ENCODE measurements at regions not wholly inside any gene's neighbourhood (a gene's known extent, or its start where the extent isn't known, plus 50 kb on each side); places are given as distances from the start of the nearest gene placed in this dataset.
"Not testable (repeated sequence)": the region's sequence is repeated elsewhere in the genome, so short reads cannot be mapped to it uniquely, and the experiment has no call there.

GRCh38 chr18:10354890-10355289 is 99.5 kb upstream of the APCDD1 start:
- Histone ChIP-seq H3K4me1 (ENCODE audit: control insufficient read depth, low read length) (no peaks in the 10 kb centered on the region), H3K4me3 (ENCODE audit: low read length) (no peak overlapping the region), H4K20me1 (ENCODE audit: control insufficient read depth, insufficient read depth, low read depth, low read length) (no peaks in the 10 kb centered on the region), H3F3A (ENCODE audit: control insufficient read depth, insufficient read depth) (no peaks in the 10 kb centered on the region), H3K4me2 (ENCODE audit: low read length) (no peak overlapping the region), H3K79me2 (ENCODE audit: control insufficient read depth, low read length) (no peaks in the 10 kb centered on the region), H3K9me2 (replicated peaks; ENCODE audit: control insufficient read depth, low read length) (no peaks in the 10 kb centered on the region), H3K27ac (ENCODE audit: low read depth, low read length) (no peak overlapping the region), H3K9me3 (ENCODE audit: control insufficient read depth, insufficient read depth, low read length) (peaks cover 15% of the 10 kb centered on the region; the same call in 1 of the 2 replicates), H3K27me3 (ENCODE audit: control insufficient read depth, low read length) (no peaks in the 10 kb centered on the region), H3K36me3 (ENCODE audit: control insufficient read depth, low read length) (no peaks in the 10 kb centered on the region)
- TF ChIP-seq EZH2phosphoT487 (IDR thresholded peaks at IDR 0.05; ENCODE audit: borderline replicate concordance, low read length): no peak
- no peak for TF ChIP-seq CTCF (IDR thresholded peaks at IDR 0.05; ENCODE audit: low read depth, low read length, poor library complexity, severe bottlenecking)

DNA sequence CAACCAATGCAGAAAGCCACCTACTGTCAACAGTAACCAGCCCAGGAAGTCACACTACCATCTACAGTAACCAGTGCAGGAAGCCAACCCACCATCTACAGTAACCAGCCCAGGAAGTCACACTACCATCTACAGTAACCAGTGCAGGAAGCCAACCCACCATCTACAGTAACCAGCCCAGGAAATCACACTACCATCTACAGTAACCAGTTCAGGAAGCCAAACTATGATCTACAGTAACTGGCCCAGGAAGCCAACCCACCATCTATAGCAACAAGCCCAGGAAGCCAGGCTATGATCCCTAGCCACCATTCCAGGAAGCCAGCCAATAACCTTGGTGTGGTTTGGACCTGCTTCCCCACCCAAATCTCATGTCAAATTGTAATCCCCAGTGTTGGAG is 97.4 kb upstream of the APCDD1 start:
- H3K9me3 ChIP-seq (ENCODE audit: control insufficient read depth, insufficient read depth, low read length): peaks cover 15% of the 10 kb centered on the region; the same call in 1 of the 2 replicates
- H3K36me3 ChIP-seq (ENCODE audit: control insufficient read depth, low read length); H3K27ac ChIP-seq (ENCODE audit: low read depth, low read length); H3K4me3 ChIP-seq (ENCODE audit: low read length); H3K4me1 ChIP-seq (ENCODE audit: control insufficient read depth, low read length); H3K79me2 ChIP-seq (ENCODE audit: control insufficient read depth, low read length); H3F3A ChIP-seq (ENCODE audit: control insufficient read depth, insufficient read depth); H3K9me2 ChIP-seq (replicated peaks; ENCODE audit: control insufficient read depth, low read length); H3K4me2 ChIP-seq (ENCODE audit: low read length); H4K20me1 ChIP-seq (ENCODE audit: control insufficient read depth, insufficient read depth, low read depth, low read length); H3K27me3 ChIP-seq (ENCODE audit: control insufficient read depth, low read length): not testable (repeated sequence)

DNA sequence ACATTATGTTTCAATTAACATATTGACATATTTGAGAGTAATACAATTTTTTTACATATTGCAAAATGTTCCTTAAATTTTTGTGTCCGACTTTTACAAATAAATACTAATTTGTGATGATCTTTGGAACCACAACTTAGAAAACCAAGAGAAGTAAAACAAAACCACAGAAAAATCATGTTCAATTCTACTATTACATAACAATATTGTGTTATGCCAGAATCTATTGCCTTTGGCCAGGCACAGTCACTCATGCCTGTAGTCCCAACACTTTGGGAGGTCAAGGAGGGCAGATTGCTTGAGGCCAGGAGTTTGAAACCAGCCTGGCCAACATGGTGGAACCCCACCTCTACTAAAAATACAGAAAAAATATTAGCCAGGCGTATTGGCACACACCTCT is 92.8 kb upstream of the APCDD1 start:
- TF ChIP-seq CTCF (IDR thresholded peaks at IDR 0.05; ENCODE audit: low read depth, low read length, poor library complexity, severe bottlenecking) (no peak), EZH2phosphoT487 (IDR thresholded peaks at IDR 0.05; ENCODE audit: borderline replicate concordance, low read length) (no peak)
- no peaks in the 10 kb centered on the region for H3K79me2 ChIP-seq (ENCODE audit: control insufficient read depth, low read length)
- no peak overlapping the region for H3K4me2 ChIP-seq (ENCODE audit: low read length)
- H3F3A ChIP-seq (ENCODE audit: control insufficient read depth, insufficient read depth): no peaks in the 10 kb centered on the region
- H3K9me3 ChIP-seq (ENCODE audit: control insufficient read depth, insufficient read depth, low read length): peaks cover 7% of the 10 kb centered on the region; the same call in 1 of the 2 replicates
- H3K27me3 ChIP-seq (ENCODE audit: control insufficient read depth, low read length): no peaks in the 10 kb centered on the region
- H3K4me3 ChIP-seq (ENCODE audit: low read length): no peak overlapping the region
- H3K4me1 ChIP-seq (ENCODE audit: control insufficient read depth, low read length): no peaks in the 10 kb centered on the region
- H3K9me2 ChIP-seq (replicated peaks; ENCODE audit: control insufficient read depth, low read length): no peaks in the 10 kb centered on the region
- no peaks in the 10 kb centered on the region for H3K36me3 ChIP-seq (ENCODE audit: control insufficient read depth, low read length)
- no peaks in the 10 kb centered on the region for H4K20me1 ChIP-seq (ENCODE audit: control insufficient read depth, insufficient read depth, low read depth, low read length)
- no peak overlapping the region for H3K27ac ChIP-seq (ENCODE audit: low read depth, low read length)

DNA sequence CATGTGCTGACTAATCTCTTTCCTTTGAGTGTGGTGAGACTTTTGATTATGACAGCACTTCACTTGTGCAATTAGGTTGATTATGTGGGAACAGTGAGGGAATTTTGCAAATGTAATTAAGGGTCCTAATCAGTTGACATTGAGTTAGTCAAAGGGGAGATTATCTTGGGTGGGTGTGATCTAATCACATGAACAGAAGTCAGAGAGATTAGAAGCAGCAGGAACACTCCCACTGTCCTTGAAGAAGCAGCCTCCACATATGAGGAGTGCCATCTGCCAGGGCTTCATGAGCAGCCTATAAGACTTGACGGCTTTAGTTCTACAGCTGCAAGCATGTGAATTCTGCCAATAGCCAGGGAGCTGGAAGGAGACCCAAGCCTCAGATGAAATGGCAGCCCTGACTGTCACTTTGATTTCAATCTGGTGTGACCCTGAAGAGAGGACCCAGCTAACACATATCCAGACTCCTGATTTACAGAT is 89.4 kb upstream of the APCDD1 start:
- Histone ChIP-seq H3K4me1 (ENCODE audit: control insufficient read depth, low read length) (no peaks in the 10 kb centered on the region), H3K27ac (ENCODE audit: low read depth, low read length) (no peak overlapping the region), H3K4me2 (ENCODE audit: low read length) (no peak overlapping the region), H3K4me3 (ENCODE audit: low read length) (no peak overlapping the region), H3K9me3 (ENCODE audit: control insufficient read depth, insufficient read depth, low read length) (no peaks in the 10 kb centered on the region; the same call in 1 of the 2 replicates), H3F3A (ENCODE audit: control insufficient read depth, insufficient read depth) (no peaks in the 10 kb centered on the region), H3K27me3 (ENCODE audit: control insufficient read depth, low read length) (no peaks in the 10 kb centered on the region), H3K9me2 (replicated peaks; ENCODE audit: control insufficient read depth, low read length) (no peaks in the 10 kb centered on the region), H3K79me2 (ENCODE audit: control insufficient read depth, low read length) (no peaks in the 10 kb centered on the region), H4K20me1 (ENCODE audit: control insufficient read depth, insufficient read depth, low read depth, low read length) (no peaks in the 10 kb centered on the region), H3K36me3 (ENCODE audit: control insufficient read depth, low read length) (no peaks in the 10 kb centered on the region)
- no peak for TF ChIP-seq EZH2phosphoT487 (IDR thresholded peaks at IDR 0.05; ENCODE audit: borderline replicate concordance, low read length)
- no peak for TF ChIP-seq CTCF (IDR thresholded peaks at IDR 0.05; ENCODE audit: low read depth, low read length, poor library complexity, severe bottlenecking)
